HG03439 (cell line): ENCODE measurements at regions not wholly inside any gene's neighbourhood (a gene's known extent, or its start where the extent isn't known, plus 50 kb on each side); places are given as distances from the start of the nearest gene placed in this dataset.

Experiments used
- ATAC-seq: cut with Tn5 transposase; IDR thresholded peaks from one replicate; pipeline ENCODE4 v1.9.1; 2021; ENCODE audit warnings: mild to moderate bottlenecking, moderate library complexity; ENCODE audit not compliant: unreplicated experiment

- ATAC-seq, result no peak
Observed at GRCh38 chr7:45501791-45502190, 72.4 kb upstream of the ADCY1 start.

GRCh38 chr7:45506059-45506458 is 68.1 kb upstream of the ADCY1 start:
- ATAC-seq, result no peak

- no peak for ATAC-seq
Observed at GRCh38 chr7:45509222-45509621, 64.9 kb upstream of the ADCY1 start.

DNA sequence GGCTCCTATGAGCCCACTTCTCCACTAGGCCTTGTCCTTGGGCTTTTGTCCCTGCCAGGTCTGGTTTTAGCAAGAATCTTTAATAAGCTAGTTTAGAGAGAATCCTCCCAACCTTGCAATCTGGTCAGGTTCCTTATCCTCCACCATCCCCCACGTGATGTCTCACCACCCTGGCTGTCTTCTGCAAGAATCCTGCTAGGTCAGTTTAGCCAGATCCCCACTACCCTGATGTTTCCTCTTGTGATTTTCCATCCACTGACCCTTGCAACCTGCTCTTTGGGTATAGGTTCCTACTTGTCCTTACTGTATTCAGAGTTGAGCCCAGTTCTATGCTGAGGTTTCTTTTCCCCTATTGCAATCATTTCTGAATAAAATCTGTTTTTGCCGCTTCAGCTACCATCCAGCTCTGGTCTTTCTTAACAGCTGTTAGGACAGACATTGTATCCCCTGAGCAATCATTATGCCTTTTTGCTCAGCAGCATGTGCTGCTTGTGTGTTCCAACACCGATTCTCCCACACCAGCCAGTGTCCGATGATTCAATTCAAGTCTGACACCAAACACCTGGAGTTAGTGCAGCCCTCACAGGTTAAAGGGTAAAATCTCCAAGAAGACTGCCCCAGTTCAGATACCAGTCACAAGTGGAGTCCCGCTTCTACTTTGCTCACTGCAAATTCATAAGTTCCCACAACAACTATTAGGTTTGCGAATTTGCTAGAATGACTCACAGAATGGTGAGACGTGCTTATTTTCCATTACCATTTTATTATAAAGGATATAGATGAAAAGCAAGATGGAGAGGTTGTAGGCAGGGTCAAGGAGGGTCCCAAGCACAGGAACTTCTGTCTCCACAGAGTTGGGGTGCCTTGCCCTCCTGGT is 62.2 kb upstream of the ADCY1 start:
- ATAC-seq, result no peak

- ATAC-seq, result no peak
Observed at GRCh38 chr7:45514944-45515343, 59.2 kb upstream of the ADCY1 start.

DNA sequence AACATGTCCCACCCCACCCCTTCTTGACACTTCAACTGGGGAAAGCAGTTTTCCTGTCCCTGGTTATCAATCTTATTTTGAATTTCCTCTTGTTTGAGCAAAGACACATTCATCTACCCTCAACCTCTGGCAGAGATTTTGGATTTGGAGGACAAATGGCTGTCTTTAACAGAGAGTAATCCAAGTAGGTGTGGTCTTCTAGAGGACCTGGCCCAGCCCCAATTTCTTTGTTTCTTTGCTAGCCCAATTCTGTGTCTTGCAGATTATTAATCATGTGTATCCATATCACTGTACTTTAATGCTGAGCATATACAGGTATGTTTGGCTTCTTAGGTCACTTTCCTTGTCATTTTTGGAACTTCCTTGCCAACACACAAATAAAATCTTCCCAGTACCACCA is 58.8 kb upstream of the ADCY1 start:
- ATAC-seq, result no peak
